HUES48 (cell line): ENCODE measurements at regions not wholly inside any gene's neighbourhood (a gene's known extent, or its start where the extent isn't known, plus 50 kb on each side); places are given as distances from the start of the nearest gene placed in this dataset.
"Not testable (repeated sequence)": the region's sequence is repeated elsewhere in the genome, so short reads cannot be mapped to it uniquely, and the experiment has no call there.

ENCODE experiments used
- H3K27ac ChIP-seq: one replicate; pipeline ENCODE4 v1.7.0; 2013; ENCODE audit warnings: low read depth, low read length, inconsistent platforms
- H3K27me3 ChIP-seq: 2 replicates; pipeline ENCODE4 v1.6.1; 2013; ENCODE audit warnings: mild to moderate bottlenecking, low read length; ENCODE audit not compliant: control insufficient read depth, insufficient read depth
- H3K36me3 ChIP-seq: 2 replicates; pipeline ENCODE4 v1.6.1; 2013; ENCODE audit warnings: low read length; ENCODE audit not compliant: control insufficient read depth, insufficient read depth
- H3K4me1 ChIP-seq: 2 replicates; pipeline ENCODE4 v1.6.1; 2013; ENCODE audit warnings: mild to moderate bottlenecking, low read length; ENCODE audit not compliant: control insufficient read depth, insufficient read depth
- H3K4me3 ChIP-seq: 2 replicates; pipeline ENCODE4 v1.5.1; 2013; ENCODE audit warnings: mild to moderate bottlenecking, low read depth, low read length
- H3K9ac ChIP-seq: 2 replicates; pipeline ENCODE4 v1.6.1; 2013; ENCODE audit warnings: mild to moderate bottlenecking, low read depth, low read length, moderate library complexity
- H3K9me3 ChIP-seq: 2 replicates; pipeline ENCODE4 v1.6.1; 2013; ENCODE audit warnings: low read length; ENCODE audit not compliant: control insufficient read depth, insufficient read depth

DNA sequence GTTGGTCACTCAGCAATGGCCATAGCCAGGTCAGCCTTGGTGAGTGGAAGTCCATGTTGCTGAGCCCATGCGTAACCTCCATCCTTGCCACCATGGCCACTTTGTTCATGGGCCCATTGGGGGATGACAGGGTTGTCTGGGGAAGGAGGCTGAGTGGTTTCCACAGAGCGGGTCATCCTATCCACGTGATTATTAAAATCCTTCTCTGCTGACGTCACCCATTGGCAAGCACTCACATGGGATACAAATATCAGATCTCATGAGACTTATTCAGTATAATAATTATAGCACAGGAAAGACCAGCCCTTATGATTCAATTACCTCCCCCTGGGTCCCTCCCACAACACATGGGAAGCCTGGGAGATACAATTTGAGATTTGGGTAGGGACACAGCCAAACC is 534.8 kb downstream of the DIPK2A start:
- not testable (repeated sequence) for H3K27me3 ChIP-seq, H3K27ac ChIP-seq, H3K4me3 ChIP-seq, H3K4me1 ChIP-seq, H3K36me3 ChIP-seq, H3K9me3 ChIP-seq, H3K9ac ChIP-seq

DNA sequence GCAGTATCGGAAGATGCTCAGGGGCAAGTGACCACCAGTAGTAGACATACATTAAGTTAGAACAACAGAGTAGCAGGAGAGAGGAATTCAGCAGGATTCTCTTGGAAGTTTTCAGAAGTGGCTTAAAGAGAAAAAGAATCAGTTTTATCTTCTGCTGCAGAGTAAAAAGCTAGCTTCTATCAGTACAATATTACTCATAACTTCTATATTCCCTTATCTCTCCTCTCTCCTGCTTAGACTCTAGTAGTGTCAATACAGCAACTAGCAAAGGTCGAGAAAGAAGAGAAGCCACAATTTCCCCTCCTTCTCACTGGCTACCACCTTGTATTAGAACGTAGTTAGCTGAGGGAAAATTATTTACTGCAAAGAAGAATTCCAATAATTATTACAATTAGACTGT is 539.7 kb downstream of the DIPK2A start:
- H3K9me3 ChIP-seq: no peaks in the 10 kb centered on the region
- H3K9ac ChIP-seq: no peak overlapping the region
- no peak overlapping the region for H3K27ac ChIP-seq
- no peaks in the 10 kb centered on the region for H3K36me3 ChIP-seq
- no peaks in the 10 kb centered on the region for H3K4me1 ChIP-seq
- no peak overlapping the region for H3K4me3 ChIP-seq
- H3K27me3 ChIP-seq: no peaks in the 10 kb centered on the region

DNA sequence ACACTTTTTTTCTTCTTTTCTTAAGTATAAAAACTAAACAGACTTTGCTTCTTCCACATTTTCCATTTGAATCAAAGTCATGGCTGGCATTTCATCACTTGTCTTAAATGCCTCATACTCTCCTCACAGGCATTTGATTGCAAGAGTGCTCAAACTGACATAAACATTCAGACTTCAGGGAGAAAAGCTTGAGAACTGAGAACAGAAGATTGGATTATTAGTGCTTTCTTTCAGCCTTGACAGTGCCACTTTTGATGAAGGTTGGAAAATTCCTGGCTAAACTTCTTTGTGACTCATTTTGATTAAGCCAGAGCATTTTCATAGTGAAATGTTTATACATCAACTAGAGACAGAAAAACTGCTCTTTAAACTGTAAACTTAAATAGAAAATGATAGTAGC is 544.4 kb downstream of the DIPK2A start:
- Histone ChIP-seq H3K9me3 (no peaks in the 10 kb centered on the region), H3K9ac (no peak overlapping the region), H3K36me3 (no peaks in the 10 kb centered on the region), H3K27me3 (no peaks in the 10 kb centered on the region), H3K27ac (no peak overlapping the region), H3K4me1 (no peaks in the 10 kb centered on the region), H3K4me3 (no peak overlapping the region)

DNA sequence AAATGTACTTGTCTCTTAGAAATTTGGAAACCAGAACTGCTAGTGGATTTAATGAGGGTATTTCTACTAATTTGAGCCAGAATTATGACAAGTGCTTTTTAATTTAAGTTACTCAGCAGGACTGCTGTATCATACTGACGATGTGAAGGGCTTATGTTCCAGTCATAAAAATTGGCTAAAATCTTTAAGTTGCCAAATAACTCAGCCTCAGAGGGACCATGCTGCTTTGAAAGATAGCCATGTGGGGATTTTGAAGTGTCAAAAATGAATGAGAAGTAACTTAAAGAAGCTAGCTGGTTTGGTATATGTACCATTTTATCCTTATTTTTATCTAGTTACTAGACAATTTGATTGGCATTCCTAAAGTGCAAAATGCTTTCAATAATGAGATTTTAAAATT is 545.0 kb downstream of the DIPK2A start:
- Histone ChIP-seq H3K9ac (no peak overlapping the region), H3K36me3 (no peaks in the 10 kb centered on the region), H3K4me3 (no peak overlapping the region), H3K27me3 (no peaks in the 10 kb centered on the region), H3K27ac (no peak overlapping the region), H3K9me3 (no peaks in the 10 kb centered on the region), H3K4me1 (no peaks in the 10 kb centered on the region)

DNA sequence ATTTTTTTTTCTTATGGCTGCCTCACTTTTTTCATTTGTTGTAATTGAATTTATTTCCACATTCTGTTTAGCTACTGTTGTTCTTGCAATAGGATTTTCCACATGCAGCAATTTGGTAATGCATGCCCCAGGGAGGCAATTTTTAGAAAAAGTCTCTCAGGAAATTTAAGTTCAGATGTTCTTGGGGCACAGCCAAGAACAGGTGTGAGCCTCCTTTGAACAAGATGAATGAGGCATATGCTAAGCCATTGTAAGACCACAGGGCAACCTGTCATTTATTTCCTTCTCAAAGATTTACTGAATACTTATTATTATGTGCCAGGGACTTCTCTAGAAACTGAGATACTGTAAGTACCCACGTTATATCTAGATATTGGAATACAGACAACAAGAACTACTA is 549.5 kb downstream of the DIPK2A start:
- Histone ChIP-seq H3K4me1 (peaks cover 11% of the 10 kb centered on the region), H3K9ac (no peak overlapping the region), H3K9me3 (no peaks in the 10 kb centered on the region), H3K4me3 (no peak overlapping the region), H3K36me3 (no peaks in the 10 kb centered on the region), H3K27me3 (no peaks in the 10 kb centered on the region), H3K27ac (no peak overlapping the region)

DNA sequence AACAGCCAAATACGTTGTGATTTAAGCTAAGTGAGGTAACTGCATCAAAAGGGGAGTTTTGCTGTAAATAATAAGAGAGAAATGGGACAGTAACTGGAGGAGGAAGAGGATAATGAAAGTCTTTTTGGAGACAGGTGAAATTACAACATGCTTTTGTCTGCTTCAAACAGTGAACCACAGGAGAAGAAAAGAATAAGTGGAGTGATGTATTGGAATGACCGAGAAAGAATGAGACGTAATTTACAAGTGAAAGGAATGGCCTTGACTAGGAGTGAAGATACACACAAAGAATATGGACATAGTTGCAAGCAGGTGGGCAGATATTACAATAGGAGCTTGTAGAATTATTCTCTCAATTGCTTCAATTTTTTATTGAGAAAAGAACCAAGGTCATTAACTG is 550.8 kb downstream of the DIPK2A start:
- H3K27ac ChIP-seq: no peak overlapping the region
- no peaks in the 10 kb centered on the region for H3K9me3 ChIP-seq
- no peak overlapping the region for H3K4me3 ChIP-seq
- no peaks in the 10 kb centered on the region for H3K27me3 ChIP-seq
- H3K4me1 ChIP-seq: peaks cover 11% of the 10 kb centered on the region
- H3K9ac ChIP-seq: no peak overlapping the region
- H3K36me3 ChIP-seq: no peaks in the 10 kb centered on the region

DNA sequence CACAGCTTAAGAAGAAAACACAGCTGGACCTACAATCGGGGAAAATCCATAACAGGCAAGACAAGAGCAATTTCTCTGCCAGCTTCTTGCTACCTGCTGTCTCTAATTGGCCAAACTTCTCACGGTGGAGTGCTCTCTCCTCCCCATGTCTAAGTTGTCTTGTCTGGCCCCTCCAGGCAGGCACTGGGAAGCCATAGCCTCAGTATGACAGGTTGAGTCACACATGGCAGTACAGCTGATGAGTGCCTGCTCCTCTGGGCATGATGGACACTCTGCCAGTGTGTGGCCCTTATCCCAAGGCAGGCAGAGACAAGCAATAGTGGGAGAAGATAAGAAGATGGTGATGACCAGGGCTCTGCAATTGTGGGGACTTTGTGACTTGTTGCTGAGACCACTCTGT is 551.8 kb downstream of the DIPK2A start:
- Histone ChIP-seq H3K27me3 (no peaks in the 10 kb centered on the region), H3K9me3 (no peaks in the 10 kb centered on the region), H3K4me1 (peaks cover 11% of the 10 kb centered on the region), H3K27ac (no peak overlapping the region), H3K9ac (no peak overlapping the region), H3K4me3 (no peak overlapping the region), H3K36me3 (no peaks in the 10 kb centered on the region)

DNA sequence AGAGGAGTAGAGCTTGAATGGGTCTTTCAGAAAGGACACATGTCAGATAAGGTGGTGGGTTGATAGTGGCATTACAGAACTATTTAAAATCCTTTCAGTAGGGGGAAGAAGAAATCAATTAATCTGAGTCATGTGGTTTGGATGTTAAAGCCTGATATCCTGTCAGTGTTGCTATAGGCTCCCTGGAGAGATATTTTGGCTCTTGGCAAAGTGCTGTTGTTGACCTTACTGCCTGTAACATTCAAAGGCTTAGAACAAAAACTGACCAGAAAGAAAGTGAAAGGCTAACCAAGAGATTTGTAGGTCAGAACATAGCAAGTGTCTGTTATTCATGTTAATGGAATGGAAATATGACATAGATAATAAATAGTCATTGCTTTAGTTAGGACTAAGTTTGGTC is 552.9 kb downstream of the DIPK2A start:
- Histone ChIP-seq H3K9ac (no peak overlapping the region), H3K27me3 (no peaks in the 10 kb centered on the region), H3K36me3 (no peaks in the 10 kb centered on the region), H3K4me1 (peaks cover 11% of the 10 kb centered on the region), H3K4me3 (no peak overlapping the region), H3K27ac (no peak overlapping the region), H3K9me3 (no peaks in the 10 kb centered on the region)

GRCh38 chr3:144529566-144529965 is 557.9 kb downstream of the DIPK2A start:
- Histone ChIP-seq H3K36me3 (no peaks in the 10 kb centered on the region), H3K27ac (no peak overlapping the region), H3K4me1 (no peaks in the 10 kb centered on the region), H3K27me3 (no peaks in the 10 kb centered on the region), H3K9me3 (no peaks in the 10 kb centered on the region), H3K4me3 (no peak overlapping the region), H3K9ac (no peak overlapping the region)

GRCh38 chr3:144544871-144545270 is 573.2 kb downstream of the DIPK2A start:
- no peaks in the 10 kb centered on the region for H3K27me3 ChIP-seq
- no peaks in the 10 kb centered on the region for H3K9me3 ChIP-seq
- H3K9ac ChIP-seq: no peak overlapping the region
- H3K4me3 ChIP-seq: no peak overlapping the region
- peaks cover 24% of the 10 kb centered on the region for H3K4me1 ChIP-seq
- no peaks in the 10 kb centered on the region for H3K36me3 ChIP-seq
- H3K27ac ChIP-seq: no peak overlapping the region

GRCh38 chr3:144546539-144546938 is 574.9 kb downstream of the DIPK2A start:
- Histone ChIP-seq H3K4me1 (peaks cover 29% of the 10 kb centered on the region), H3K9ac (no peak overlapping the region), H3K9me3 (no peaks in the 10 kb centered on the region), H3K36me3 (no peaks in the 10 kb centered on the region), H3K4me3 (no peak overlapping the region), H3K27me3 (no peaks in the 10 kb centered on the region), H3K27ac (no peak overlapping the region)

DNA sequence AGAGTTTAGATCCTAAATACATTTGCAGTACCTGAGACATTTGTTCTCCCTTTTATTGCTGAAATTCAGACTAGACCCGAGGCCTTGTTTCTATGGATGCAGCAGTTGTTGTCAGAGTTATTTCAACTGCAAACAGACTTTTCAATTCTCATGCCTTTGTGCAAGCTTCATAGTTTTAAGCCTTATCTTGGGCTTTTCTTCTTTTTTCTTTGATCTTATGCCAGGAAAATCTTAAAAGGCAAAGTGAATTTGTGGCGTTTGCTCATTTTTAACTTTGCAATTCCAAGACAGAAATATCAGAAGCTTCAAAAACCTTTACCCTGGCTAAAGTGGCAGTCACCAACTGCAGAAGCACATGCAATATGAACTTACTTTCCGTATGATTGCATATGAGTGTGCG is 576.7 kb downstream of the DIPK2A start:
- Histone ChIP-seq H3K9me3 (no peaks in the 10 kb centered on the region), H3K9ac (no peak overlapping the region), H3K27me3 (no peaks in the 10 kb centered on the region), H3K27ac (peak overlapping the region; percentile 62), H3K36me3 (no peaks in the 10 kb centered on the region), H3K4me3 (no peak overlapping the region), H3K4me1 (peaks cover 33% of the 10 kb centered on the region)
